ENCODE measurements at regions not wholly inside any gene's neighbourhood (a gene's known extent, or its start where the extent isn't known, plus 50 kb on each side); places are given as distances from the start of the nearest gene placed in this dataset.

- TF ChIP-seq CTCF (conservative IDR thresholded peaks at IDR 0.05) (no peak), ZFX (IDR thresholded peaks at IDR 0.05) (no peak)
Measured at GRCh38 chr7:68222311-68222710, 1225.7 kb downstream of the TYW1 start.

All from C4-2B (cell line).